ENCODE measurements at regions not wholly inside any gene's neighbourhood (a gene's known extent, or its start where the extent isn't known, plus 50 kb on each side); places are given as distances from the start of the nearest gene placed in this dataset.

DNA sequence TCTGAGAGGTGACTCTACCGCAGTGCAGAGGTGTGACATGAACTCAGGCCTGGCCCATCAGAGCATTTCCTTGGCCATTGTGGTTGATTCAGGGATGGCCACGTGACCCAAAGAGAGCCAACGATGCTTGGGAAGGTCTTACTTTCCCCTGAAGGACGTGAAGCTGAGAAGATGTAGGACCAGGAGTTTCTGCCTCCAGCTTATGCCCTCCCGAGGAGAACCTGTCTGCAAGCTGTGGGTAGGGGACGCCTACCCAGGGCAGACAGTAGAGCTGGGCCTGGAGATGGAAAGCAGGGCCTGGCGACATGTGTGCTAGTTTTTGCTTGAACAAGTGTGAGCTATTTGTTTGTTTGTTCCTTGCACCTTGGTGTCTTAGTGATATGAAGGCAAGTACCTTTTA is 89.4 kb downstream of the RPLP1 start:
- 87% methylated on average over 6 of the region's 7 CpGs for WGBS

DNA sequence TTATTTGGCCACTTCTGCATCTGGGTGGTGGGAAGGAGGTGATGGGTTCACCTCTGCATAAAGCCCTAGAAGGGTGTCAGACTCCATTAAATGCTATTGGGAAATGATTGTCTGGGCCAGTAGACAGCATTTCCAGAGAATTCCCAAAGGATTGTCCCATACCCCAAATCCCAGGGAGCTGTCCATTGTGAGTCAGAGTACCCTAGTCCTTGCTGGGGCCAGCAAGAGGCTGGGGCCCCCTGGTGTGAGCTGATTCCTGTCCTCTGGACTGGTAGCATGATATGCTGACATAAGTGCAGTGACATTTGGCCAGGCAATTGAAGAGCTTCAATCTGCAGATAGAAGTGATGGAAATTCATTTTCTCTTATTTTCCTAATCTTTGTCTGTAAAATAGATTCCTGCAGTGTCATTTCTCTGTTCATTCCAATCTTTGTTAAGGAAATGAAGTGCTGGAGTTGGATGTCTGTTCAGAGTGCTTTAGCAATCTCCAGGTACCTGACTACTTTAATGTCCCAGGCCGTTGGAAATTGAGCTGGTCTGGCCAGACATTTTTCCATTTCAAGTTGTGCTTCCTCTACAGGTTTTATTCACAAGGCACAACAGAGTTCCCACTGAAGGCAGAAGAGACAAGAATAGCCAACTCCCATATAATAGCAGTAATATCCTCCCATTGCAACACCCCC is 91.2 kb downstream of the RPLP1 start:
- peaks cover 0 to 5% (median 0%) of the 10 kb centered on the region in 4 donors for H3K27me3 ChIP-seq
- no peak for DNase-seq (ENCODE audit: extremely low spot score)
- WGBS = 43% methylated on average over 1 of the region's 1 CpG
- H3K4me3 ChIP-seq = no peak overlapping the region
- H3K36me3 ChIP-seq = no peaks in the 10 kb centered on the region
- H3K27ac ChIP-seq (replicated peaks in 1 of 4) = no peak overlapping the region
- H3K9me3 ChIP-seq = no peaks in the 10 kb centered on the region
- H3K4me1 ChIP-seq = no peaks in the 10 kb centered on the region
- intact Hi-C loops (cut with DNase I) = no loop called here
- no peak for TF ChIP-seq POLR2A (IDR thresholded peaks at IDR 0.05; ENCODE audit: low read depth)
- TF ChIP-seq POLR2AphosphoS5 (IDR thresholded peaks at IDR 0.05) = no peak
- no peak for TF ChIP-seq EP300 (IDR thresholded peaks at IDR 0.05)
- TF ChIP-seq, protein P1, sequence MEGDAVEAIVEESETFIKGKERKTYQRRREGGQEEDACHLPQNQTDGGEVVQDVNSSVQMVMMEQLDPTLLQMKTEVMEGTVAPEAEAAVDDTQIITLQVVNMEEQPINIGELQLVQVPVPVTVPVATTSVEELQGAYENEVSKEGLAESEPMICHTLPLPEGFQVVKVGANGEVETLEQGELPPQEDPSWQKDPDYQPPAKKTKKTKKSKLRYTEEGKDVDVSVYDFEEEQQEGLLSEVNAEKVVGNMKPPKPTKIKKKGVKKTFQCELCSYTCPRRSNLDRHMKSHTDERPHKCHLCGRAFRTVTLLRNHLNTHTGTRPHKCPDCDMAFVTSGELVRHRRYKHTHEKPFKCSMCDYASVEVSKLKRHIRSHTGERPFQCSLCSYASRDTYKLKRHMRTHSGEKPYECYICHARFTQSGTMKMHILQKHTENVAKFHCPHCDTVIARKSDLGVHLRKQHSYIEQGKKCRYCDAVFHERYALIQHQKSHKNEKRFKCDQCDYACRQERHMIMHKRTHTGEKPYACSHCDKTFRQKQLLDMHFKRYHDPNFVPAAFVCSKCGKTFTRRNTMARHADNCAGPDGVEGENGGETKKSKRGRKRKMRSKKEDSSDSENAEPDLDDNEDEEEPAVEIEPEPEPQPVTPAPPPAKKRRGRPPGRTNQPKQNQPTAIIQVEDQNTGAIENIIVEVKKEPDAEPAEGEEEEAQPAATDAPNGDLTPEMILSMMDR (IDR thresholded peaks at IDR 0.05) = no peak

More for the DNA sequence above, 89.4 kb downstream of the RPLP1 start:
- no peak for DNase-seq (ENCODE audit: extremely low spot score)
- no peaks in the 10 kb centered on the region for H3K4me1 ChIP-seq
- no peak overlapping the region for H3K27ac ChIP-seq (replicated peaks in 1 of 4)
- no peaks in the 10 kb centered on the region for H3K36me3 ChIP-seq
- H3K27me3 ChIP-seq = peaks cover 0 to 5% (median 0%) of the 10 kb centered on the region in 4 donors
- intact Hi-C loops (cut with DNase I) = no loop called here
- H3K4me3 ChIP-seq = no peak overlapping the region
- TF ChIP-seq, protein P1 (IDR thresholded peaks at IDR 0.05) = no peak
- TF ChIP-seq EP300 (IDR thresholded peaks at IDR 0.05) (no peak), POLR2AphosphoS5 (IDR thresholded peaks at IDR 0.05) (no peak), POLR2A (IDR thresholded peaks at IDR 0.05; ENCODE audit: low read depth) (no peak)
- no peaks in the 10 kb centered on the region for H3K9me3 ChIP-seq

DNA sequence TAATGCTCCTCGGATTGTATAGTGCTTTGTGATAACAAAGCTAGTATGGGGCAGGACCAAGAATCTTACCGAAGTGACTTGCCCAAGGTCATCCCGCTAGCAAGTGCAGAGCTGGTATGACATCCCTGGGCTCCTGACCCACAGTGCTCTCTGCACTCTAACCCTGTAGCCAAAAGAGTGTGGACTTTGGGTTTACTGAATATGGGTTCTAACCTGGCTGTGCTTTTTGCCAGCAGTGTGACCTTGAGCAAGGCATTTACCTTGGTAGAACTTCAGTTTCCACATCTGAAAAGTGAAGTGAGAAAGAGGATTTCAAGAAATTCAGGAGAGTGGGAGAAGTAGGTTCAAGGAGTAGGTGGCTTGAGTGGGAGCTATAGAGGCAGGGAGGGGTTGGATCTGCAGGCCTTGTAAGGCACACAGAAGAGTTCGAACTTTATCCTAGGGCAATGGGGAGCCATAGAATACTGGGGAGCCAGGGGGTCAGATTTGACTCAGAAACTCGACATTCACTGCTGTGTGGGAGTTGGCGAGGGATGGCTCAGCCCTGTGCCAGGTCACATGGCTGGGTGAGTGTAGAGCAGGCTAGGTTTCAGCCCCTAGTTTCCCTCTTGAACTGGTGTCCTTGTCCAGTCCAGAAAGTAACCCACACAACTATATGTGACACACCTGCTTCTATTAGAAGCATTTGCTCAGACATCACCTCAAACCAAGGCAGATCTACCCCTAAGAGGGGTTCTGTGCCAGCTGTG is 91.9 kb downstream of the RPLP1 start:
- H3K27ac ChIP-seq (replicated peaks in 1 of 4) = no peak overlapping the region
- H3K4me1 ChIP-seq = no peaks in the 10 kb centered on the region
- no peak overlapping the region for H3K4me3 ChIP-seq
- intact Hi-C loops (cut with DNase I) = no loop called here
- peaks cover 0 to 10% (median 0%) of the 10 kb centered on the region in 4 donors for H3K27me3 ChIP-seq
- no peaks in the 10 kb centered on the region for H3K9me3 ChIP-seq
- no peak for DNase-seq (ENCODE audit: extremely low spot score)
- 89% methylated on average over 6 of the region's 6 CpGs for WGBS
- TF ChIP-seq POLR2A (IDR thresholded peaks at IDR 0.05; ENCODE audit: low read depth) (no peak), EP300 (IDR thresholded peaks at IDR 0.05) (no peak), POLR2AphosphoS5 (IDR thresholded peaks at IDR 0.05) (no peak)
- TF ChIP-seq, protein P1 (IDR thresholded peaks at IDR 0.05) = no peak
- H3K36me3 ChIP-seq = no peaks in the 10 kb centered on the region

DNA sequence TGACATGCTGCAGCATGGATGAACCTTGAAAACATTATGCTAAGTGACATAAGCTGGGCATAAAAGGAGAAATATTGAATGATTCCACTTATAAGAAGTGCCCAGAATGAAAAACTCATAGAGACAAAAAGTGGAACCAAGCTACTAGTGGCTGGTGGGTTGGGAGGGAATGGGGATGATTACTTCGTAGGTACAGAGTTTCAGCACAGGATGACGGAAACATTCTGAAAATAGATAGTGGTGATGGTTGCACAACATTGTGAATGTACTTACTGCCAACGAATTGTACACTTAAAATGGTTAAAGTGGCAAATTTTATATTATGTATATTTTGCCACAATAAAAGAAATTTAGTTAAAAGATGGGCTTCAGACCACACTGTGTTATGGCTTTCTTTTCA is 93.6 kb downstream of the RPLP1 start:
- H3K27ac ChIP-seq (replicated peaks in 1 of 4) = no peak overlapping the region
- no peaks in the 10 kb centered on the region for H3K4me1 ChIP-seq
- 74% methylated on average over 3 of the region's 3 CpGs for WGBS
- TF ChIP-seq POLR2A (IDR thresholded peaks at IDR 0.05; ENCODE audit: low read depth) (no peak), POLR2AphosphoS5 (IDR thresholded peaks at IDR 0.05) (no peak)
- TF ChIP-seq, protein P1 (IDR thresholded peaks at IDR 0.05) = no peak
- H3K9me3 ChIP-seq = peaks cover 0 to 3% (median under 1%) of the 10 kb centered on the region in 4 donors
- intact Hi-C loops (cut with DNase I) = no loop called here
- peaks cover 0 to 14% (median 0%) of the 10 kb centered on the region in 4 donors for H3K27me3 ChIP-seq
- no peak overlapping the region for H3K4me3 ChIP-seq
- no peaks in the 10 kb centered on the region for H3K36me3 ChIP-seq
- DNase-seq (ENCODE audit: extremely low spot score) = no peak

All from esophagus muscularis mucosa (tissue), 4 donors.